ENCODE measurements at regions not wholly inside any gene's neighbourhood (a gene's known extent, or its start where the extent isn't known, plus 50 kb on each side); places are given as distances from the start of the nearest gene placed in this dataset.

DNA sequence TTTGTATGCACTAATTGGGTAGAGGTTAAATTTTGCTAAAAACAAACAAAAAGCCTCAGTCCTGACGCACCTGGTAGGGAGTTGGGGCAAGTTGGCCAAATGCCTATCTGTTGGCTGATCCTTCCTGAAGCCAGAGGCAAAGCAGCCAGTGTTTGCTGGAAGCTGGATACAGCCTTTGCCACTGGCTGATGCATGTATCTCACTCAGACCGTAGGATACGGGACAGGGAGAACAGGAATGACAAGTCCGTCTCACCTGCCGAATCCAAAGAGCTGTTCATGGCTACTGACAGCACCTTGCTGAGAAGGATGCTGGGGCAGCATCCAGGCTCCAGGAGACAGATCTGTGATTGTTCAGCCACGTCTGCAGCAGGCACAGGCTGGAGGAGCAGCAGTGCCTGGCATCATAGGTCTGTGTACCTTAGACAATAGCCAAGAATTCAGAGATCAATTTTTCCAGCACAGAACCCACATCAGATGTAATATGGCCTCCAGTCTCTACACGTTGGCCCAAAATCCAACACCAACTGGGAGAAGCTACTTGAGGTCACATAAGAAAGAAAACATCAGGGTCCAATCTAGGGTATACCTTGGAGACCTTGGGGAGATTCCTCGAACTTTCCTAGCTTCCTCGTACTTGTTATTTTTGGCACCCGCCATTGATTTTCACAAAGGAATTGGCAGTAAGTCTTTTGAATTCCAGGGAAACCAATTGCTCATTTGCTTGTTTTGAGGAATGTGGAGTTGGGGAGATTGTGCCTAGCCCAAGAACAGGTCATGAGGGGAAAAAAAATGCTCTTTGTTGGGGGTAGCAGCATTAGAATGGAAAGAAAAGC lies 108.5 kb upstream of the ARMC2 start:
- 94% methylated on average over 9 of the region's 10 CpGs for WGBS (ENCODE audit: insufficient coverage)
- Histone ChIP-seq H3K4me3 (ENCODE audit: control insufficient read depth in 1 of 2, extremely low read depth in 1 of 2, low read length in 1 of 2) (no peak overlapping the region), H3K36me3 (ENCODE audit: control insufficient read depth in 2 of 2, extremely low read depth in 1 of 2, insufficient read depth in 1 of 2, low read length in 1 of 2) (no peaks in the 10 kb centered on the region), H3K27me3 (replicated peaks in 1 of 2; ENCODE audit: control insufficient read depth in 2 of 2, extremely low read depth in 1 of 2, insufficient read depth in 2 of 2, low read length in 1 of 2) (peaks cover 0 to 2% of the 10 kb centered on the region in 2 experiments), H3K27ac (ENCODE audit: low read length) (no peak overlapping the region), H3K4me1 (ENCODE audit: control insufficient read depth in 1 of 2, extremely low read depth in 1 of 2, insufficient read depth in 2 of 2, low read length in 2 of 2) (no peaks in the 10 kb centered on the region), H3K9me3 (no peaks in the 10 kb centered on the region)
- Mint-ChIP-seq H3K27me3 (peaks cover 8 to 14% of the 10 kb centered on the region in 2 donors), H3K36me3 (no peaks in the 10 kb centered on the region), H3K4me1 (no peaks in the 10 kb centered on the region), H3K9me3 (no peaks in the 10 kb centered on the region), H3K27ac (no peak overlapping the region), H3K4me3 (no peak overlapping the region)
- no peak for ATAC-seq (replicated peaks in 1 of 4)
- ChIA-PET POLR2A (no interaction called here), CTCF (no interaction called here)
- DNase-seq = no peak

DNA sequence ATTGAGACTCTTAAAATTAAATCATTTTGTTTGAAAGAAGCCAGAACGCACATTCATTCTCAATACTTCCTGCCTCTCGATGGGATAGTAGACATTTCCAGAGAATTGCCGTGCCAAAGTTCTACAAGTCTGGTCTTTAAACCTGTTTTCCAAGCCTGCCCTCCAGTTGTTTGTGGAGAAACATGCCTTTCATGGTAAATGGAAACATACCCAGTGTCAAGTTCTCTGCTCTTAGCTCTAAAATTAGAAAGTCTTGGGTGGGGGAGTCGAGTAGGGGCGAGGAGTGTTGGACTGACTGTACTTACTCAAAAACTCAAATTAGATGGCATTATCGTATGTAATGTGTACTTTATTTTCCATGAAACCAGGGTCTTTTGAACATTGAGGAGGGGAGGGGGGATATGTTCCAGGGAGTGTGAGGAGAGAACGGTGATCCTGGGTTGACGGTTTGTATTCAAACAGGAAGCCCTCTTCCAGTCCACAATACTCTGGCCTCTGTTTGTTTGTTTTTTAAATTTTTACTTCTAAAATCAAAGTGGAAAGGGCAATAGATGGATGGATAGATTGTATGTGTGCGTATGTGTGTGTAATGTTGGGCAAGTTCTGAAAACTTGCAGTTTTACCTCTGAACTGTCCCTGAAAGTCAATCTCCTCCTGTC lies 106.8 kb upstream of the ARMC2 start:
- Mint-ChIP-seq H3K36me3 (no peaks in the 10 kb centered on the region), H3K4me1 (no peaks in the 10 kb centered on the region), H3K27ac (no peak overlapping the region), H3K9me3 (no peaks in the 10 kb centered on the region), H3K27me3 (peaks cover 16% of the 10 kb centered on the region in 2 donors), H3K4me3 (no peak overlapping the region)
- Histone ChIP-seq H3K27ac (ENCODE audit: low read length) (no peak overlapping the region), H3K36me3 (ENCODE audit: control insufficient read depth in 2 of 2, extremely low read depth in 1 of 2, insufficient read depth in 1 of 2, low read length in 1 of 2) (no peaks in the 10 kb centered on the region), H3K9me3 (no peaks in the 10 kb centered on the region), H3K27me3 (replicated peaks in 1 of 2; ENCODE audit: control insufficient read depth in 2 of 2, extremely low read depth in 1 of 2, insufficient read depth in 2 of 2, low read length in 1 of 2) (peaks cover 0 to 2% of the 10 kb centered on the region in 2 experiments), H3K4me3 (ENCODE audit: control insufficient read depth in 1 of 2, extremely low read depth in 1 of 2, low read length in 1 of 2) (no peak overlapping the region), H3K4me1 (ENCODE audit: control insufficient read depth in 1 of 2, extremely low read depth in 1 of 2, insufficient read depth in 2 of 2, low read length in 2 of 2) (no peaks in the 10 kb centered on the region)
- ATAC-seq (replicated peaks in 1 of 4) (no peak), DNase-seq (no peak)
- whole genome bisulfite sequencing (ENCODE audit: insufficient coverage) = 80% methylated on average over 1 of the region's 9 CpGs
- ChIA-PET CTCF (no interaction called here), POLR2A (interaction anchor here in 1 of 2 donors (0.6 kb wide), 1 partner anchor 1039 kb away, joined by 3 read pairs; no protein-coding TSS in a partner anchor)

- Mint-ChIP-seq H3K27ac (no peak overlapping the region), H3K4me1 (no peaks in the 10 kb centered on the region), H3K9me3 (no peaks in the 10 kb centered on the region), H3K4me3 (no peak overlapping the region), H3K27me3 (peaks cover 16% of the 10 kb centered on the region in 2 donors), H3K36me3 (no peaks in the 10 kb centered on the region)
- ATAC-seq (replicated peaks in 1 of 4) = no peak
- no peak overlapping the region for H3K27ac ChIP-seq (ENCODE audit: low read length)
- POLR2A ChIA-PET = interaction anchor here in 1 of 2 donors (0.6 kb wide), 1 partner anchor 1039 kb away, joined by 3 read pairs; no protein-coding TSS in a partner anchor
- H3K36me3 ChIP-seq (ENCODE audit: control insufficient read depth in 2 of 2, extremely low read depth in 1 of 2, insufficient read depth in 1 of 2, low read length in 1 of 2) = no peaks in the 10 kb centered on the region
- CTCF ChIA-PET = no interaction called here
- no peaks in the 10 kb centered on the region for H3K9me3 ChIP-seq
- WGBS (ENCODE audit: insufficient coverage) = no CpG with 5 or more reads among the region's 2 CpGs
- H3K27me3 ChIP-seq (replicated peaks in 1 of 2; ENCODE audit: control insufficient read depth in 2 of 2, extremely low read depth in 1 of 2, insufficient read depth in 2 of 2, low read length in 1 of 2) = peaks cover 0 to 2% of the 10 kb centered on the region in 2 experiments
- H3K4me3 ChIP-seq (ENCODE audit: control insufficient read depth in 1 of 2, extremely low read depth in 1 of 2, low read length in 1 of 2) = no peak overlapping the region
- no peak for DNase-seq
- no peaks in the 10 kb centered on the region for H3K4me1 ChIP-seq (ENCODE audit: control insufficient read depth in 1 of 2, extremely low read depth in 1 of 2, insufficient read depth in 2 of 2, low read length in 2 of 2)
These were observed 106.2 kb upstream of the ARMC2 start for GRCh38 chr6:108742041-108742440.

- no peak overlapping the region for H3K27ac ChIP-seq (ENCODE audit: low read length)
- Mint-ChIP-seq H3K27ac (no peak overlapping the region), H3K36me3 (no peaks in the 10 kb centered on the region), H3K9me3 (no peaks in the 10 kb centered on the region), H3K4me3 (no peak overlapping the region), H3K27me3 (peaks cover 16 to 21% of the 10 kb centered on the region in 2 donors), H3K4me1 (no peaks in the 10 kb centered on the region)
- no peak for ATAC-seq (replicated peaks in 1 of 4)
- peaks cover 0 to 7% of the 10 kb centered on the region in 2 experiments for H3K27me3 ChIP-seq (replicated peaks in 1 of 2; ENCODE audit: control insufficient read depth in 2 of 2, extremely low read depth in 1 of 2, insufficient read depth in 2 of 2, low read length in 1 of 2)
- H3K4me3 ChIP-seq (ENCODE audit: control insufficient read depth in 1 of 2, extremely low read depth in 1 of 2, low read length in 1 of 2) = no peak overlapping the region
- DNase-seq = no peak
- 60% methylated on average over 1 of the region's 8 CpGs for WGBS (ENCODE audit: insufficient coverage)
- no peaks in the 10 kb centered on the region for H3K36me3 ChIP-seq (ENCODE audit: control insufficient read depth in 2 of 2, extremely low read depth in 1 of 2, insufficient read depth in 1 of 2, low read length in 1 of 2)
- H3K4me1 ChIP-seq (ENCODE audit: control insufficient read depth in 1 of 2, extremely low read depth in 1 of 2, insufficient read depth in 2 of 2, low read length in 2 of 2) = no peaks in the 10 kb centered on the region
- CTCF ChIA-PET = interaction anchor here in 1 of 2 donors (1.0 kb wide), 1 partner anchor 12 kb away, joined by 3 read pairs; no protein-coding TSS in a partner anchor
- no peaks in the 10 kb centered on the region for H3K9me3 ChIP-seq
- POLR2A ChIA-PET = interaction anchor here in 1 of 2 donors (0.6 kb wide), 1 partner anchor 55 kb away, joined by 4 read pairs; no protein-coding TSS in a partner anchor
These were observed 103.8 kb upstream of the ARMC2 start for GRCh38 chr6:108744244-108744972.

- Histone ChIP-seq H3K4me3 (ENCODE audit: control insufficient read depth in 1 of 2, extremely low read depth in 1 of 2, low read length in 1 of 2) (no peak overlapping the region), H3K27me3 (replicated peaks in 1 of 2; ENCODE audit: control insufficient read depth in 2 of 2, extremely low read depth in 1 of 2, insufficient read depth in 2 of 2, low read length in 1 of 2) (peaks cover 0 to 7% of the 10 kb centered on the region in 2 experiments), H3K4me1 (ENCODE audit: control insufficient read depth in 1 of 2, extremely low read depth in 1 of 2, insufficient read depth in 2 of 2, low read length in 2 of 2) (no peaks in the 10 kb centered on the region), H3K27ac (ENCODE audit: low read length) (no peak overlapping the region), H3K9me3 (no peaks in the 10 kb centered on the region), H3K36me3 (ENCODE audit: control insufficient read depth in 2 of 2, extremely low read depth in 1 of 2, insufficient read depth in 1 of 2, low read length in 1 of 2) (no peaks in the 10 kb centered on the region)
- ATAC-seq (replicated peaks in 1 of 4) (no peak), DNase-seq (no peak)
- 90% methylated on average over 3 of the region's 5 CpGs for WGBS (ENCODE audit: insufficient coverage)
- H3K9me3 Mint-ChIP-seq = no peaks in the 10 kb centered on the region
- no peak overlapping the region for H3K27ac Mint-ChIP-seq
- ChIA-PET CTCF (interaction anchor here in 1 of 2 donors (1.0 kb wide), 1 partner anchor 13 kb away, joined by 3 read pairs; no protein-coding TSS in a partner anchor), POLR2A (interaction anchor here in 1 of 2 donors (0.6 kb wide), 1 partner anchor 54 kb away, joined by 4 read pairs; no protein-coding TSS in a partner anchor)
- no peak overlapping the region for H3K4me3 Mint-ChIP-seq
- H3K4me1 Mint-ChIP-seq = no peaks in the 10 kb centered on the region
- peaks cover 17 to 21% of the 10 kb centered on the region in 2 donors for H3K27me3 Mint-ChIP-seq
- H3K36me3 Mint-ChIP-seq = no peaks in the 10 kb centered on the region
These were observed 103.2 kb upstream of the ARMC2 start for GRCh38 chr6:108744996-108745395.

DNA sequence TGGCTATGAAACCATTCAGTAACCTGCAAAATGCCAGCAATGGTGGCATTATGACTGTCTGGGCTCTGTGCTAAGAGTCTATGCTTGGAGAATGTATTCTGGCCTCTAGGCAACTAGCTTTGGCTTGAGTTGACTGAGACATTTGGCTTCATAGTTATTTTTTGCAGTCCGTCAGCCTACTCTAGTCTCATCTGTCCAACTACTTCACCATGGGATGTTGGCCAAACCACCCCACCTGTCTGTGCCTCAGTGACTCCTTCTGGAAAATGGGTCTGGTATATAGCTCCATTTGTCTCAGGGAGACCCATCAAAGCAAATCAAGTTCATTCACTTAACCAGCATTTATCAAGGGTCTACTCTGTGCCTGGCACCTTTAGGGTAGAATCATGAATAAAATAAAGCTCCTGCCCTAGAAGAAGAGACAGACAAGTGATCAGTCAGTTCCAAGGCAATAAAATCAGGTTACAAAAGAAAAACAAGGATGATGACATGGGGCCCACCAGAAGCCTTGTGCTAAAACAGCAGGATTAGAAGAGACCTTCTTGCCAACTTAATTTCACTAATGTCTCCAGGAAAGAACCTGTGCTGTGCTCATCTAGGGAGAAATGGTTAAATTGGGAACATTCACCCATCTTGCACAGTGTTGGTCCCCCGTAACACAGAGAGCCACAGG lies 102.4 kb upstream of the ARMC2 start:
- Histone ChIP-seq H3K4me1 (ENCODE audit: control insufficient read depth in 1 of 2, extremely low read depth in 1 of 2, insufficient read depth in 2 of 2, low read length in 2 of 2) (no peaks in the 10 kb centered on the region), H3K36me3 (ENCODE audit: control insufficient read depth in 2 of 2, extremely low read depth in 1 of 2, insufficient read depth in 1 of 2, low read length in 1 of 2) (no peaks in the 10 kb centered on the region), H3K27me3 (replicated peaks in 1 of 2; ENCODE audit: control insufficient read depth in 2 of 2, extremely low read depth in 1 of 2, insufficient read depth in 2 of 2, low read length in 1 of 2) (peaks cover 0 to 7% of the 10 kb centered on the region in 2 experiments), H3K4me3 (ENCODE audit: control insufficient read depth in 1 of 2, extremely low read depth in 1 of 2, low read length in 1 of 2) (no peak overlapping the region), H3K9me3 (no peaks in the 10 kb centered on the region), H3K27ac (ENCODE audit: low read length) (no peak overlapping the region)
- POLR2A ChIA-PET = no interaction called here
- no peak for ATAC-seq (replicated peaks in 1 of 4)
- no peak overlapping the region for H3K4me3 Mint-ChIP-seq
- no peaks in the 10 kb centered on the region for H3K4me1 Mint-ChIP-seq
- peaks cover 17 to 21% of the 10 kb centered on the region in 2 donors for H3K27me3 Mint-ChIP-seq
- no peak overlapping the region for H3K27ac Mint-ChIP-seq
- H3K9me3 Mint-ChIP-seq = no peaks in the 10 kb centered on the region
- no CpG with 5 or more reads among the region's 2 CpGs for WGBS (ENCODE audit: insufficient coverage)
- H3K36me3 Mint-ChIP-seq = no peaks in the 10 kb centered on the region
- no peak for DNase-seq
- CTCF ChIA-PET = no interaction called here

All from T-cell (primary cell).